IMR-90 (cell line): ENCODE measurements at regions not wholly inside any gene's neighbourhood (a gene's known extent, or its start where the extent isn't known, plus 50 kb on each side); places are given as distances from the start of the nearest gene placed in this dataset.

Experiments
- BHLHE40 ChIP-seq: fragments of 150-350 bp; IDR thresholded peaks from 2 replicates; pipeline ENCODE4 v1.6.1; 2016; ENCODE audit warnings: mild to moderate bottlenecking, low read depth, low read length
- MAFK ChIP-seq: IDR thresholded peaks from 2 replicates; pipeline ENCODE4 v1.6.1; 2012; ENCODE audit warnings: low read depth, low read length, improper control_type of control experiment
- NFE2L2 ChIP-seq: fragments of 150-350 bp; IDR thresholded peaks from 2 replicates; pipeline ENCODE4 v1.6.1; 2016; ENCODE audit warnings: low read depth, mild to moderate bottlenecking, low read length
- POLR2A ChIP-seq: IDR thresholded peaks from 2 replicates; pipeline ENCODE4 v1.6.1; 2012; ENCODE audit warnings: mild to moderate bottlenecking, low read depth, low read length
- RAD21 ChIP-seq: IDR thresholded peaks from 2 replicates; pipeline ENCODE4 v1.6.1; 2012; ENCODE audit warnings: low read length, improper control_type of control experiment
- RCOR1 ChIP-seq: IDR thresholded peaks from 2 replicates; pipeline ENCODE4 v1.6.1; 2012; ENCODE audit warnings: mild to moderate bottlenecking, low read length, improper control_type of control experiment; ENCODE audit not compliant: insufficient replicate concordance
- RFX5 ChIP-seq: IDR thresholded peaks from 2 replicates; pipeline ENCODE4 v1.8.0; 2012; ENCODE audit warnings: low read depth, mild to moderate bottlenecking, low read length, moderate library complexity
- SMC3 ChIP-seq: fragments of 150-350 bp; IDR thresholded peaks from 2 replicates; pipeline ENCODE4 v1.6.1; 2016; ENCODE audit warnings: low read depth, mild to moderate bottlenecking, antibody characterized with exemption, low read length, moderate library complexity
- TF ChIP-seq, protein P1 (sequence below): conservative IDR thresholded peaks from 2 replicates; pipeline ENCODE4 v1.5.1; 2012; ENCODE audit warnings: mild to moderate bottlenecking, low read depth, low read length, improper control_type of control experiment

DNA sequence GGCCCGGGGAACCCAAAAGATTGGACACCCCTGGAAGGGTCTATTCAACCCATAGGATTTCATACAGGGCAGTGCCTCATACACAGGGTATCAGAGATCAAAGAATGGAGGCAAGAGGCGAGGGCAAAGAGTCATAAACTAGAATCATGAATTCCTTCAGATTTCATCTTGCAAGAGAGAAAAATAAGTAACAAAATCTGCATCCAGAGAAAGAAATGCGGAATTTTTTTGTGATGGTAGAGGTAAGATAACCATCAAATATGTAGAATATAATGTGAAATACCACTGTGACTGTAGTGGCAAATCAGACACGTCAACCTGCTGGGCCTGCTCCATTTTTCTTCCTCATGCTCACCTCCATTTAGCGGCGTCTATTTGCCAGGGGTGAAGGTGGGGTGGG is 143.6 kb downstream of the SNX18 start:
- TF ChIP-seq POLR2A (no peak), RAD21 (no peak), BHLHE40 (no peak), RCOR1 (no peak), SMC3 (no peak), RFX5 (no peak), NFE2L2 (no peak), MAFK (no peak)
- TF ChIP-seq, protein P1, sequence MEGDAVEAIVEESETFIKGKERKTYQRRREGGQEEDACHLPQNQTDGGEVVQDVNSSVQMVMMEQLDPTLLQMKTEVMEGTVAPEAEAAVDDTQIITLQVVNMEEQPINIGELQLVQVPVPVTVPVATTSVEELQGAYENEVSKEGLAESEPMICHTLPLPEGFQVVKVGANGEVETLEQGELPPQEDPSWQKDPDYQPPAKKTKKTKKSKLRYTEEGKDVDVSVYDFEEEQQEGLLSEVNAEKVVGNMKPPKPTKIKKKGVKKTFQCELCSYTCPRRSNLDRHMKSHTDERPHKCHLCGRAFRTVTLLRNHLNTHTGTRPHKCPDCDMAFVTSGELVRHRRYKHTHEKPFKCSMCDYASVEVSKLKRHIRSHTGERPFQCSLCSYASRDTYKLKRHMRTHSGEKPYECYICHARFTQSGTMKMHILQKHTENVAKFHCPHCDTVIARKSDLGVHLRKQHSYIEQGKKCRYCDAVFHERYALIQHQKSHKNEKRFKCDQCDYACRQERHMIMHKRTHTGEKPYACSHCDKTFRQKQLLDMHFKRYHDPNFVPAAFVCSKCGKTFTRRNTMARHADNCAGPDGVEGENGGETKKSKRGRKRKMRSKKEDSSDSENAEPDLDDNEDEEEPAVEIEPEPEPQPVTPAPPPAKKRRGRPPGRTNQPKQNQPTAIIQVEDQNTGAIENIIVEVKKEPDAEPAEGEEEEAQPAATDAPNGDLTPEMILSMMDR, result no peak
